ENCODE measurements at regions not wholly inside any gene's neighbourhood (a gene's known extent, or its start where the extent isn't known, plus 50 kb on each side); places are given as distances from the start of the nearest gene placed in this dataset.

DNA sequence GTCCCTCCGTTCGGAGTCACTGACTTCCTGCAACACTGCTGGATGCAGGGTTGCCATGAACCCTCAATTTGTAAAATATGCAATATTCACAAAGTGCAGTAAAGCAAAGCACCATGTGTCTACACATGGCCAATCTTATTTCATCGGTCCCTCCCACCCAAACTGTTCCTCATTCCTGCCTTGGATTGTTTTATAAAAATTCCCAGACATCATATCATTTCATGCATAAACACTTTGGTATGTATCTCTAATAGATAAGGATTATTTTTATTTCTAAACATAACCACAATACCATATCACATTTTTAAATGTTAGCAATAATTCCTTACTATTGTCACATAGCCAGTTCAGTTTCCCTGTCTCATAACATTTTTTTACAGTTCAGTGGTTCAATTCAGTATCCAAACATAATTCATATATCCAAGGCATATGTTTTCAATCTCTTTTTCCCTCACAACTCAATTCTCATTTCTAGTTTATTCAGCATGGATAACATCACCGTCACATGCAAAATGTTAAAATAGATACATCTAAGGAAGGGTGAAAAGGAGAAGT, 82.0 kb upstream of the PCAT7 start:
- no peak overlapping the region for H3K27ac ChIP-seq
- no peaks in the 10 kb centered on the region for H3K36me3 ChIP-seq
- TF ChIP-seq, protein P1, sequence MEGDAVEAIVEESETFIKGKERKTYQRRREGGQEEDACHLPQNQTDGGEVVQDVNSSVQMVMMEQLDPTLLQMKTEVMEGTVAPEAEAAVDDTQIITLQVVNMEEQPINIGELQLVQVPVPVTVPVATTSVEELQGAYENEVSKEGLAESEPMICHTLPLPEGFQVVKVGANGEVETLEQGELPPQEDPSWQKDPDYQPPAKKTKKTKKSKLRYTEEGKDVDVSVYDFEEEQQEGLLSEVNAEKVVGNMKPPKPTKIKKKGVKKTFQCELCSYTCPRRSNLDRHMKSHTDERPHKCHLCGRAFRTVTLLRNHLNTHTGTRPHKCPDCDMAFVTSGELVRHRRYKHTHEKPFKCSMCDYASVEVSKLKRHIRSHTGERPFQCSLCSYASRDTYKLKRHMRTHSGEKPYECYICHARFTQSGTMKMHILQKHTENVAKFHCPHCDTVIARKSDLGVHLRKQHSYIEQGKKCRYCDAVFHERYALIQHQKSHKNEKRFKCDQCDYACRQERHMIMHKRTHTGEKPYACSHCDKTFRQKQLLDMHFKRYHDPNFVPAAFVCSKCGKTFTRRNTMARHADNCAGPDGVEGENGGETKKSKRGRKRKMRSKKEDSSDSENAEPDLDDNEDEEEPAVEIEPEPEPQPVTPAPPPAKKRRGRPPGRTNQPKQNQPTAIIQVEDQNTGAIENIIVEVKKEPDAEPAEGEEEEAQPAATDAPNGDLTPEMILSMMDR (IDR thresholded peaks at IDR 0.05): no peak
- no peak for TF ChIP-seq EP300 (IDR thresholded peaks at IDR 0.05)
- no peak for TF ChIP-seq POLR2A (IDR thresholded peaks at IDR 0.05)
- TF ChIP-seq POLR2AphosphoS5 (IDR thresholded peaks at IDR 0.05): no peak
- H3K27me3 ChIP-seq: no peaks in the 10 kb centered on the region
- no peak overlapping the region for H3K4me3 ChIP-seq
- 79% methylated on average over 4 of the region's 4 CpGs for WGBS
- peaks cover 4% of the 10 kb centered on the region for H3K9me3 ChIP-seq
- DNase-seq (ENCODE audit: low spot score in 2 of 2): no peak
- no peaks in the 10 kb centered on the region for H3K4me1 ChIP-seq

DNA sequence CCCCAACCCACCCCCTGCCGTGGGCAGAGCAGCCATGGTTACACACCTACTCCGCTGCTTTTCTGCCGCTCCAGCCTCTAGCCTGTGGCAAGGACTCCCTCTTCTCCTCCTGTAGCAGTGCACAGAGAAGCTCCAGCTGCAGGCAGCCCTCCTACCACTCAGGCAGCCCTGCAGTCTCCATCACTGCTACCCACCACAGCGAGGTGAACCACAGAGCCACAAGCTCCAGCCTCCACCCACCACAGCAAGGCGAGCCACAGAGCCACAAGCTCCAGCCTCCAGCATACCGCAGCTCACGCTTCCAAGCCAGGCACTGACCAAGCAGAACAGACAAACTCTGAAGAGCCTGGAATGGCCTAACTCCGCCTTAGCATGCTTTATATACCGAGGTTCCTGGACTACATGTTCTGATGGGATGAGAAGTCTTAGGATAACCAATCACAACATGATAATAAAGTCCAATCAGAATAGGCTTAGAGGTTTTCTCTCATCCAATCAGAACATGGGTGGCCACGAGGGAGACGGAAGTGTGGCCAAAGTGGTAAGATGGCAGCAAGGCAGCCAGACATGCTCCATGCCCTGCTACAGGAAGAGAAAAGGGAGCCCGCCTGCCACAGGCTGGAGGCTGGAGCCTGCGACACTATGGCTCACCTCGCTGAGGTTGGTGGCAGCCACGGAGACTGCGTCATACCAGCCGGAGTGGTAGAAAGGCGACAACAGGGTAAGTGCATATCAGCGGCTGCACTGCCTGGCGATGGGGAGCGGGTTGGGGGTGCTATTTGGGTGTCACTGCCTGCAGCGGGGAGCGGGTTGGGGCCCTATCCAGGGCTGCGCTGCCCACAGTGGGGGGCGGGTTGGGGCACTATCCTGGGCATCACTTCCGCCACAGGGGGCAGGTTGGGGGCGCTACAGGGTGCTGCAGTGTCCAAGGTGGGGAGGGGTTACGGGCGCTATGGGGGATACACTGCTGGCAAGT, 75.8 kb upstream of the PCAT7 start:
- no peak for DNase-seq (ENCODE audit: low spot score in 2 of 2)
- Histone ChIP-seq H3K4me1 (no peaks in the 10 kb centered on the region), H3K27ac (no peak overlapping the region), H3K27me3 (no peaks in the 10 kb centered on the region), H3K4me3 (no peak overlapping the region), H3K36me3 (no peaks in the 10 kb centered on the region), H3K9me3 (no peaks in the 10 kb centered on the region)
- TF ChIP-seq, protein P1 (IDR thresholded peaks at IDR 0.05): no peak
- WGBS: 95% methylated on average over 24 of the region's 29 CpGs

DNA sequence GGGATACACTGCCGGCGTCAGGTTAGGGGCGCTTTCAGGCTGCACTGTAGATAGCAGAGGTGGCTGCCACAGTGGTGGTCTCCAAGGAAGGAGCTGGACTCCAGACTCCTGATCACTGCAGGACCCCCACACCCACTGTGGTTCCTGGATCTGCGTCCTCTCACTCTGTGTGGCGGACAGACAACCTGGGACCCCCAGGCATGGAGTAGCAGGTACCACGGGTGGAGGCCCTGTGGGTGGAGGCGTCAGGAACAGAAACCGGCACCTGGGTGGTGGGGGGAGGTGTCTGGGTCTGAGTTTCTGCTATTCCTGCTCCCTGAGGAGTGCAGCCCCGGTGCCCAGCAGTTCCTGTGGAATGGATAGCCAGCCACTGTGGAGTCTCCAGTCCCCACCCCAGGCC, 75.1 kb upstream of the PCAT7 start:
- H3K4me1 ChIP-seq: no peaks in the 10 kb centered on the region
- H3K36me3 ChIP-seq: no peaks in the 10 kb centered on the region
- TF ChIP-seq POLR2A (IDR thresholded peaks at IDR 0.05) (no peak), POLR2AphosphoS5 (IDR thresholded peaks at IDR 0.05) (no peak), EP300 (IDR thresholded peaks at IDR 0.05) (no peak)
- TF ChIP-seq, protein P1 (IDR thresholded peaks at IDR 0.05): no peak
- no peak for DNase-seq (ENCODE audit: low spot score in 2 of 2)
- no peaks in the 10 kb centered on the region for H3K27me3 ChIP-seq
- WGBS: 100% methylated on average over 1 of the region's 9 CpGs
- no peak overlapping the region for H3K27ac ChIP-seq
- H3K4me3 ChIP-seq: no peak overlapping the region
- H3K9me3 ChIP-seq: no peaks in the 10 kb centered on the region

DNA sequence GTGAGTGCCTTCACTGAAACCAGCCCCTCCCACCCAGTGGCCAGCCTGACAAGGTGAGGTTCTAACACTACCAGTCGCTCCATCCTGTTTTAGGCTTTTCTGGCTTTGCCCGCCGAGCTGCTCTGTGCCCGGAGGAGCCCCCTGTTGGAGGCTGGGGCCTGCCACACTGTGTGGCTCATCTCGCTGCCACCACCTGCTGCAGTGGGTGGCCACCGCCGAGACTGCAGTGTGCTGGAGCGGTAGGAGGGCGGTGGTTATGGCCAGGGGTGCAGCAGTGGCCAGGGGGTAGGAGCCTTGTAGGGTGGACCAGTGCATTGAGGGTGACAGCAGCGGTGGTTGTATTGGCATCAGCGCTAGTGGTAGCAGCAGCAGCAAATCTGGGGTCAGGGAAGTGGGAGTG, 74.7 kb upstream of the PCAT7 start:
- H3K9me3 ChIP-seq: no peaks in the 10 kb centered on the region
- no peak for DNase-seq (ENCODE audit: low spot score in 2 of 2)
- H3K36me3 ChIP-seq: no peaks in the 10 kb centered on the region
- no peaks in the 10 kb centered on the region for H3K4me1 ChIP-seq
- no peak overlapping the region for H3K4me3 ChIP-seq
- no peaks in the 10 kb centered on the region for H3K27me3 ChIP-seq
- no peak overlapping the region for H3K27ac ChIP-seq
- no peak for TF ChIP-seq POLR2AphosphoS5 (IDR thresholded peaks at IDR 0.05)
- TF ChIP-seq, protein P1 (IDR thresholded peaks at IDR 0.05): no peak
- no peak for TF ChIP-seq EP300 (IDR thresholded peaks at IDR 0.05)
- no peak for TF ChIP-seq POLR2A (IDR thresholded peaks at IDR 0.05)
- 92% methylated on average over 11 of the region's 11 CpGs for WGBS

DNA sequence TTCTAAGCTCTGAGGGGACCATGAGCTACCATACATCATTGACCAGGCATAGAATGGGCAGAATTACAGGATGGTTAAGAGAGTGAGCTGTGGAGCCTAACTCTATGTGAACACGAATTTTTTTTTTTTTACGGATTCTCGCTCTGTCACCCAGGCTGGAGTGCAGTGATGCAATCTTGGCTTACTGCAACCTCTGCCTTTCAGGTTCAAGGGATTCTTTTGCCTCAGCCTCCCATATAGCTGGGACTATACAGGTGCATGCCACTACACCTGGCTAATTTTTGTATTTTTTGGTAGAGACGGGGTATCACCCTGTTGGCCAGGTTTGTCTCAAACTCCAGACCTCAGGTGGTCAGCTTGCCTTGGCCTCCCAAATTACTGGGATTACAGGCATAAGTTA, 72.8 kb upstream of the PCAT7 start:
- H3K27me3 ChIP-seq: no peaks in the 10 kb centered on the region
- WGBS: 77% methylated on average over 4 of the region's 4 CpGs
- H3K27ac ChIP-seq: no peak overlapping the region
- no peaks in the 10 kb centered on the region for H3K36me3 ChIP-seq
- no peak for DNase-seq (ENCODE audit: low spot score in 2 of 2)
- TF ChIP-seq POLR2A (IDR thresholded peaks at IDR 0.05): no peak
- no peak for TF ChIP-seq POLR2AphosphoS5 (IDR thresholded peaks at IDR 0.05)
- TF ChIP-seq, protein P1 (IDR thresholded peaks at IDR 0.05): no peak
- no peak for TF ChIP-seq EP300 (IDR thresholded peaks at IDR 0.05)
- no peaks in the 10 kb centered on the region for H3K4me1 ChIP-seq
- H3K4me3 ChIP-seq: no peak overlapping the region
- H3K9me3 ChIP-seq: no peaks in the 10 kb centered on the region
